ENCODE measurements at regions not wholly inside any gene's neighbourhood (a gene's known extent, or its start where the extent isn't known, plus 50 kb on each side); places are given as distances from the start of the nearest gene placed in this dataset.

GRCh38 chr1:11394592-11395245, 84.2 kb upstream of the DISP3 start:
- Mint-ChIP-seq H3K4me3 (no peak overlapping the region), H3K4me1 (peaks cover 7% of the 10 kb centered on the region), H3K9me3 (ENCODE audit: insufficient read depth) (no peaks in the 10 kb centered on the region), H3K27ac (no peak overlapping the region), H3K27me3 (peaks cover 26% of the 10 kb centered on the region)
- DNase-seq (no peak), ATAC-seq (ENCODE audit: low read depth) (no peak)
- intact Hi-C loops (cut with micrococcal nuclease), result no loop called here
- no peaks in the 10 kb centered on the region for H3K4me1 ChIP-seq (ENCODE audit: control insufficient read depth in 2 of 2, insufficient read depth in 2 of 2, low read length in 2 of 2)
- no peak overlapping the region for H3K4me3 ChIP-seq (ENCODE audit: control extremely low read depth in 1 of 5, extremely low read depth in 1 of 5, insufficient read depth in 1 of 5, low read depth in 2 of 5, low read length in 4 of 5)
- H3K27ac ChIP-seq (ENCODE audit: low read length in 2 of 2), result no peak overlapping the region
- H3K79me2 ChIP-seq (ENCODE audit: control insufficient read depth, insufficient read depth, low read length), result no peaks in the 10 kb centered on the region
- no peak overlapping the region for H3K9ac ChIP-seq (ENCODE audit: low read length)
- ChIA-PET POLR2A (no interaction called here), CTCF (no interaction called here)
- TF ChIP-seq EZH2 (IDR thresholded peaks at IDR 0.05; ENCODE audit: borderline replicate concordance, insufficient read depth, low read depth, low read length, poor library complexity, severe bottlenecking), result no peak
- TF ChIP-seq, protein P1, sequence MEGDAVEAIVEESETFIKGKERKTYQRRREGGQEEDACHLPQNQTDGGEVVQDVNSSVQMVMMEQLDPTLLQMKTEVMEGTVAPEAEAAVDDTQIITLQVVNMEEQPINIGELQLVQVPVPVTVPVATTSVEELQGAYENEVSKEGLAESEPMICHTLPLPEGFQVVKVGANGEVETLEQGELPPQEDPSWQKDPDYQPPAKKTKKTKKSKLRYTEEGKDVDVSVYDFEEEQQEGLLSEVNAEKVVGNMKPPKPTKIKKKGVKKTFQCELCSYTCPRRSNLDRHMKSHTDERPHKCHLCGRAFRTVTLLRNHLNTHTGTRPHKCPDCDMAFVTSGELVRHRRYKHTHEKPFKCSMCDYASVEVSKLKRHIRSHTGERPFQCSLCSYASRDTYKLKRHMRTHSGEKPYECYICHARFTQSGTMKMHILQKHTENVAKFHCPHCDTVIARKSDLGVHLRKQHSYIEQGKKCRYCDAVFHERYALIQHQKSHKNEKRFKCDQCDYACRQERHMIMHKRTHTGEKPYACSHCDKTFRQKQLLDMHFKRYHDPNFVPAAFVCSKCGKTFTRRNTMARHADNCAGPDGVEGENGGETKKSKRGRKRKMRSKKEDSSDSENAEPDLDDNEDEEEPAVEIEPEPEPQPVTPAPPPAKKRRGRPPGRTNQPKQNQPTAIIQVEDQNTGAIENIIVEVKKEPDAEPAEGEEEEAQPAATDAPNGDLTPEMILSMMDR (IDR thresholded peaks at IDR 0.05), result no peak
- WGBS (ENCODE audit: insufficient coverage), result 22% methylated on average over 6 of the region's 10 CpGs
- peaks cover 0 to 2% (median under 1%) of the 10 kb centered on the region in 4 experiments for H3K27me3 ChIP-seq (replicated peaks in 1 of 4; ENCODE audit: control extremely low read depth in 1 of 4, control insufficient read depth in 3 of 4, insufficient read depth in 4 of 4, low read length in 3 of 4)
- H3K36me3 ChIP-seq (replicated peaks in 1 of 2; ENCODE audit: control extremely low read depth in 1 of 2, control insufficient read depth in 1 of 2, extremely low read depth in 1 of 2, insufficient read depth in 2 of 2, low read length in 1 of 2), result no peaks in the 10 kb centered on the region
- no peaks in the 10 kb centered on the region for H4K20me1 ChIP-seq (ENCODE audit: control insufficient read depth, insufficient read depth, low read length, poor library complexity, severe bottlenecking)
- H3K9me3 ChIP-seq (ENCODE audit: control extremely low read depth in 1 of 3, control insufficient read depth in 2 of 3, insufficient read depth in 1 of 3, low read length in 2 of 3), result no peaks in the 10 kb centered on the region
- no peak overlapping the region for H2AFZ ChIP-seq (ENCODE audit: insufficient read depth, low read depth, low read length, poor library complexity, severe bottlenecking)
- H3K4me2 ChIP-seq (replicated peaks; ENCODE audit: low read depth, low read length, poor library complexity, severe bottlenecking), result no peak overlapping the region

- no peaks in the 10 kb centered on the region for H3K9me3 Mint-ChIP-seq (ENCODE audit: insufficient read depth)
- intact Hi-C loops (cut with micrococcal nuclease), result no loop called here
Measured at GRCh38 chr1:11395616-11396015, 83.3 kb upstream of the DISP3 start.

More at GRCh38 chr1:11395616-11396015, 83.3 kb upstream of the DISP3 start:
- Histone ChIP-seq H3K27me3 (replicated peaks in 1 of 4; ENCODE audit: control extremely low read depth in 1 of 4, control insufficient read depth in 3 of 4, insufficient read depth in 4 of 4, low read length in 3 of 4) (peaks cover 0 to 2% (median under 1%) of the 10 kb centered on the region in 4 experiments), H3K4me1 (ENCODE audit: control insufficient read depth in 2 of 2, insufficient read depth in 2 of 2, low read length in 2 of 2) (no peaks in the 10 kb centered on the region), H3K36me3 (replicated peaks in 1 of 2; ENCODE audit: control extremely low read depth in 1 of 2, control insufficient read depth in 1 of 2, extremely low read depth in 1 of 2, insufficient read depth in 2 of 2, low read length in 1 of 2) (no peaks in the 10 kb centered on the region), H3K9me3 (ENCODE audit: control extremely low read depth in 1 of 3, control insufficient read depth in 2 of 3, insufficient read depth in 1 of 3, low read length in 2 of 3) (no peaks in the 10 kb centered on the region), H3K9ac (ENCODE audit: low read length) (no peak overlapping the region), H4K20me1 (ENCODE audit: control insufficient read depth, insufficient read depth, low read length, poor library complexity, severe bottlenecking) (no peaks in the 10 kb centered on the region), H3K4me3 (ENCODE audit: control extremely low read depth in 1 of 5, extremely low read depth in 1 of 5, insufficient read depth in 1 of 5, low read depth in 2 of 5, low read length in 4 of 5) (no peak overlapping the region), H3K4me2 (replicated peaks; ENCODE audit: low read depth, low read length, poor library complexity, severe bottlenecking) (no peak overlapping the region), H3K79me2 (ENCODE audit: control insufficient read depth, insufficient read depth, low read length) (no peaks in the 10 kb centered on the region), H3K27ac (ENCODE audit: low read length in 2 of 2) (no peak overlapping the region), H2AFZ (ENCODE audit: insufficient read depth, low read depth, low read length, poor library complexity, severe bottlenecking) (no peak overlapping the region)
- H3K27me3 Mint-ChIP-seq, result peaks cover 26% of the 10 kb centered on the region
- TF ChIP-seq EZH2 (IDR thresholded peaks at IDR 0.05; ENCODE audit: borderline replicate concordance, insufficient read depth, low read depth, low read length, poor library complexity, severe bottlenecking), result no peak
- TF ChIP-seq, protein P1 (IDR thresholded peaks at IDR 0.05), result no peak
- no peak for DNase-seq
- ChIA-PET POLR2A (no interaction called here), CTCF (no interaction called here)
- no peak overlapping the region for H3K27ac Mint-ChIP-seq
- H3K4me3 Mint-ChIP-seq, result no peak overlapping the region
- peaks cover 4% of the 10 kb centered on the region for H3K4me1 Mint-ChIP-seq
- 79% methylated on average over 9 of the region's 9 CpGs for WGBS (ENCODE audit: insufficient coverage)
- no peak for ATAC-seq (ENCODE audit: low read depth)
